Breast epithelium (tissue), 3 donors: ENCODE measurements at regions not wholly inside any gene's neighbourhood (a gene's known extent, or its start where the extent isn't known, plus 50 kb on each side); places are given as distances from the start of the nearest gene placed in this dataset.

Source experiments
- CTCF ChIP-seq, 3 donors: fragments of 450-650 bp; IDR thresholded peaks; one replicate each; pipeline ENCODE4 v1.5.1; 2016 to 2017; ENCODE audit warnings: antibody characterized with exemption in 3 of 3, mild to moderate bottlenecking in 3 of 3, moderate library complexity in 3 of 3
- POLR2A ChIP-seq: fragments of 450-650 bp; IDR thresholded peaks from one replicate; pipeline ENCODE4 v1.6.1; 2016; ENCODE audit warnings: antibody characterized with exemption, mild to moderate bottlenecking, moderate library complexity
- POLR2AphosphoS5 ChIP-seq, 3 donors: sonication (generic); formaldehyde crosslinking; IDR thresholded peaks; one replicate each; pipeline ENCODE4 v1.6.1; 2017; ENCODE audit warnings: antibody characterized with exemption in 3 of 3

GRCh38 chr20:10131732-10132345 lies 86.8 kb upstream of the SNAP25 start:
- TF ChIP-seq CTCF (IDR thresholded peaks at IDR 0.05) (no peak), POLR2A (no peak), POLR2AphosphoS5 (IDR thresholded peaks at IDR 0.05) (no peak)
